ENCODE measurements at regions not wholly inside any gene's neighbourhood (a gene's known extent, or its start where the extent isn't known, plus 50 kb on each side); places are given as distances from the start of the nearest gene placed in this dataset.

DNA sequence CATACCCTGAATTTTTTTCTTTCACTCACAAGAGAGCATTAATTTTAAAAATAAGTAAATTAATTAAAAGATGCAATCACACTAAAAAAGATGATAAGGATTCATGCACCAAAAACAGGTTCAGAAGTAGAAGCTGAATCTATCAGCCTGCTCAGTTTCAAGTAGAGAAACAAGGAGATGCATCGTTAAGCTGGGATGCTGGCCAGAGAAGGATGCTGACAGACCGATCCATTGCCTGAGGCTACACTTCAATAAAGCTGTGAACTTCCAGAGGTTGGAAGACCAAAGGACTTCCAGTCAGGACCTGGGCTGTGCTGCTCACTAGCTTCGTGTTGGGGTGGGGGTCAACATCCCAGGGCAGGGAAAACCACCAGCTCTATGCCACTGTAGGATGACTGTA is 457.7 kb downstream of the EFNA5 start:
- no peaks in the 10 kb centered on the region for H3K4me1 ChIP-seq (ENCODE audit: control insufficient read depth in 1 of 2, insufficient read depth in 1 of 2, low read depth in 1 of 2, low read length in 1 of 2)
- H3K27ac ChIP-seq = no peak overlapping the region
- no peak overlapping the region for H3K4me3 ChIP-seq (ENCODE audit: low read depth in 1 of 2, low read length in 1 of 2)
- no peaks in the 10 kb centered on the region for H3K9me3 ChIP-seq
- no peaks in the 10 kb centered on the region for H3K27me3 ChIP-seq
- no peaks in the 10 kb centered on the region for H3K36me3 ChIP-seq
- TF ChIP-seq, protein P1, sequence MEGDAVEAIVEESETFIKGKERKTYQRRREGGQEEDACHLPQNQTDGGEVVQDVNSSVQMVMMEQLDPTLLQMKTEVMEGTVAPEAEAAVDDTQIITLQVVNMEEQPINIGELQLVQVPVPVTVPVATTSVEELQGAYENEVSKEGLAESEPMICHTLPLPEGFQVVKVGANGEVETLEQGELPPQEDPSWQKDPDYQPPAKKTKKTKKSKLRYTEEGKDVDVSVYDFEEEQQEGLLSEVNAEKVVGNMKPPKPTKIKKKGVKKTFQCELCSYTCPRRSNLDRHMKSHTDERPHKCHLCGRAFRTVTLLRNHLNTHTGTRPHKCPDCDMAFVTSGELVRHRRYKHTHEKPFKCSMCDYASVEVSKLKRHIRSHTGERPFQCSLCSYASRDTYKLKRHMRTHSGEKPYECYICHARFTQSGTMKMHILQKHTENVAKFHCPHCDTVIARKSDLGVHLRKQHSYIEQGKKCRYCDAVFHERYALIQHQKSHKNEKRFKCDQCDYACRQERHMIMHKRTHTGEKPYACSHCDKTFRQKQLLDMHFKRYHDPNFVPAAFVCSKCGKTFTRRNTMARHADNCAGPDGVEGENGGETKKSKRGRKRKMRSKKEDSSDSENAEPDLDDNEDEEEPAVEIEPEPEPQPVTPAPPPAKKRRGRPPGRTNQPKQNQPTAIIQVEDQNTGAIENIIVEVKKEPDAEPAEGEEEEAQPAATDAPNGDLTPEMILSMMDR (IDR thresholded peaks at IDR 0.05) = no peak

- Histone ChIP-seq H3K27me3 (no peaks in the 10 kb centered on the region), H3K9me3 (no peaks in the 10 kb centered on the region), H3K36me3 (no peaks in the 10 kb centered on the region), H3K4me3 (ENCODE audit: low read depth in 1 of 2, low read length in 1 of 2) (no peak overlapping the region), H3K27ac (no peak overlapping the region), H3K4me1 (ENCODE audit: control insufficient read depth in 1 of 2, insufficient read depth in 1 of 2, low read depth in 1 of 2, low read length in 1 of 2) (no peaks in the 10 kb centered on the region)
- TF ChIP-seq, protein P1 (IDR thresholded peaks at IDR 0.05) = no peak
Observed at GRCh38 chr5:107211630-107212029, 459.1 kb downstream of the EFNA5 start.

- H3K4me3 ChIP-seq (ENCODE audit: low read depth in 1 of 2, low read length in 1 of 2) = no peak overlapping the region
- TF ChIP-seq, protein P1 (IDR thresholded peaks at IDR 0.05) = no peak
- H3K4me1 ChIP-seq (ENCODE audit: control insufficient read depth in 1 of 2, insufficient read depth in 1 of 2, low read depth in 1 of 2, low read length in 1 of 2) = no peaks in the 10 kb centered on the region
- no peaks in the 10 kb centered on the region for H3K36me3 ChIP-seq
- H3K27me3 ChIP-seq = no peaks in the 10 kb centered on the region
- no peaks in the 10 kb centered on the region for H3K9me3 ChIP-seq
- H3K27ac ChIP-seq = no peak overlapping the region
Observed at GRCh38 chr5:107208867-107209266, 461.9 kb downstream of the EFNA5 start.

DNA sequence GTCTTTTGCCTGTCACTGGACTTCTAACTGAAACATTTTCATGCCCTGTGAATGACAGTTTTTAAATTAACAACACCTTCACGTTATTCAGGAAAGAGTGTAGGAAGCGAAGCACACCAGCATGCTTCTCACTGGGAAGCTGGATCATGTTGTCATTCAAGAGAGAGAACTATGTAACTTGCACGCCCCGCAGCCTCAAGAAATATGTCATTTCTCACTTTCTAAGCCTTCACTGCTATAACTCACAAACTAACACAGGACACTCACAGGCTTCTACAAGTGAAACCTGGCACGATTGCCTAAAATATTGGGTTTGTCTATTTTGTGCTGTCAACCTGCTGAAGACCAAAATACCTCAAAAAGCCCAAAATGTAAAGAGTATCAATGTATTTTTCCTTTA is 466.3 kb downstream of the EFNA5 start:
- H3K4me1 ChIP-seq (ENCODE audit: control insufficient read depth in 1 of 2, insufficient read depth in 1 of 2, low read depth in 1 of 2, low read length in 1 of 2) = no peaks in the 10 kb centered on the region
- no peaks in the 10 kb centered on the region for H3K9me3 ChIP-seq
- H3K4me3 ChIP-seq (ENCODE audit: low read depth in 1 of 2, low read length in 1 of 2) = no peak overlapping the region
- TF ChIP-seq, protein P1 (IDR thresholded peaks at IDR 0.05) = no peak
- no peaks in the 10 kb centered on the region for H3K36me3 ChIP-seq
- H3K27me3 ChIP-seq = no peaks in the 10 kb centered on the region
- no peak overlapping the region for H3K27ac ChIP-seq

DNA sequence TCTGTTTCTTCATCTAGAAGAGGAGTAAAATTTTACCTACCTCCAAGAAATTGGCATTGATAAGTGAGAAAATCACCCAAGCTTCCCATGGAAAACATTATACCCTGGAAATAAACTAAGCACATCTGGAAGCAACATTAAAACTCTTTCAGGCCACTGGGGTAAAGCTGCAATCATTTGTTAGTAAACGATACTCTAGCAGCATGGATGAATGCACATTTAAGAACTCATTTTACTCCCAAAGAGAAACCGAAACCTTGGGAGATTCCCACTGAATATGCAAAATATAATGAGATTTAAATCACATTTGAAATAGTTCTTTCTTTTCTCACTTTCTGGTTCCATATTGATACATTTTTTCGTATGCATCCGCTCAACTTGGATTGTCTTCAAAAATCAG is 467.5 kb downstream of the EFNA5 start:
- H3K4me1 ChIP-seq (ENCODE audit: control insufficient read depth in 1 of 2, insufficient read depth in 1 of 2, low read depth in 1 of 2, low read length in 1 of 2) = no peaks in the 10 kb centered on the region

More for the DNA sequence above, 467.5 kb downstream of the EFNA5 start:
- H3K4me3 ChIP-seq (ENCODE audit: low read depth in 1 of 2, low read length in 1 of 2) = no peak overlapping the region
- no peaks in the 10 kb centered on the region for H3K27me3 ChIP-seq
- no peaks in the 10 kb centered on the region for H3K9me3 ChIP-seq
- TF ChIP-seq, protein P1 (IDR thresholded peaks at IDR 0.05) = no peak
- H3K36me3 ChIP-seq = no peaks in the 10 kb centered on the region
- no peak overlapping the region for H3K27ac ChIP-seq

Data from neutrophil (primary cell).